ENCODE measurements at regions not wholly inside any gene's neighbourhood (a gene's known extent, or its start where the extent isn't known, plus 50 kb on each side); places are given as distances from the start of the nearest gene placed in this dataset.

- TF ChIP-seq CTCF (IDR thresholded peaks at IDR 0.05), result no peak
- TF ChIP-seq POLR2A (IDR thresholded peaks at IDR 0.05), result no peak
These were observed 411.8 kb upstream of the CCDC179 start for GRCh38 chr11:23272095-23272494.
